ENCODE measurements at regions not wholly inside any gene's neighbourhood (a gene's known extent, or its start where the extent isn't known, plus 50 kb on each side); places are given as distances from the start of the nearest gene placed in this dataset.

DNA sequence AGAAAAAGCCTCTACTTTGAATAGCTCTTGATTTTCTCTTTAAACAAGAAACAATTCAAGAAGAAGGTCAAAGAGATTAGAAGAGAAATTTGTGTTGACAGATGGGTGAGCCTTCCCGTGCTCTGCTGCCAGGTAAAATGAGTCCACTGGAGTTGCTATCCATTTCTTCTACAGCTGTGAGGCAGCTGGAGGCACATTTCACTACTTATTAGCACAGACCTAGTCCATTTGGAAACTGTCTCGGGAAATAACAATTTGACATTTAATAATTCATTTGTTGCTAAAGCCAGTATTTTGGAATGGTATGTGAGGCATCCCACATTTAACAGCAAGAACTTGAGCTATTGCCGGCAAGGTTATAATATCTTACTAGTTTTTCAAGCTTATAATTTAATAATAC is 396.8 kb upstream of the GRIA3 start:
- TF ChIP-seq CTCF (IDR thresholded peaks at IDR 0.05) (no peak), EZH2 (IDR thresholded peaks at IDR 0.05; ENCODE audit: borderline replicate concordance, insufficient read depth, low read depth, low read length, poor library complexity, severe bottlenecking) (no peak)

All from B cell (primary cell).